CD4-positive, alpha-beta T cell treated with Interferon gamma for 1 hour (primary cell): ENCODE measurements at regions not wholly inside any gene's neighbourhood (a gene's known extent, or its start where the extent isn't known, plus 50 kb on each side); places are given as distances from the start of the nearest gene placed in this dataset.

ENCODE experiments used
- DNase-seq: peaks from one replicate; pipeline ENCODE4 v3.0.0-alpha.2; 2020

DNA sequence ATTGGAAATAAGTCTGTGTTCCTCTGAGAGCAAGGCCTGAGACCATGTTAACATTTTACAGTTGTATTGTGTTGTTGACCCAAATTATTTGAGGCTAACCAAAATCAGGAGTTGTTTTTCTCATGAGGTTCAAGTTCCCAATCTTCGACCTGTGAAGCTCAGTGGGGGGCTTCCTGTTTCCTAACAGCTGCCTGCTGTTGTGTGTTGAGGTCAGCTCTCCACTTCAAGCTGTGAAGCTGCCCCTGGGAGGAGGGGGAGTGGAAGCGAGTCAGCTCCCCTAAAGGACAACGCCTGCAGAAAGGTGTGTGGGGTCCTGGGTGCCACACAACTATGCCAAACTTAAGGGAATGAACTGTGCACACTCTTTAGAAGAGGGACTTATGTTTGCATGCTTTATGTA is 295.5 kb downstream of the IRX1 start:
- DNase-seq, result no peak

DNA sequence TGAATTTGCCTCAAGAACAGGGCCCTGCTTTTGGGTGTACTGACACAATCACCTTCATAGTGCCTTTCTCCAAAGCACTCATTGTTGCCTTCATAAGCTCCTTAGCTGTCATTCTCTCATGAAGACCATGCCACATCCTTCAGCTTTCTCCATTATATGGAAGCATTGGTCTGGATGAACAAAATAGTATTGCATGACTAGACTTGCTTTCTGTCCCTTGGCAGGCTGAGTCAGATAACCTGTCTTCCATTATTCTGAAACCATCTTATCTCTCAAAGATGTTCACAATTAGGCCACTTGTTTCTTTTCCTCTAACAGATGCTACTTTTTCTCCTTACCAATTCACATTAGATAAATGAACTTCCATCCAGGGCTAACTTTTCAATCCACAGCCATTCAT is 297.9 kb downstream of the IRX1 start:
- DNase-seq, result no peak

DNA sequence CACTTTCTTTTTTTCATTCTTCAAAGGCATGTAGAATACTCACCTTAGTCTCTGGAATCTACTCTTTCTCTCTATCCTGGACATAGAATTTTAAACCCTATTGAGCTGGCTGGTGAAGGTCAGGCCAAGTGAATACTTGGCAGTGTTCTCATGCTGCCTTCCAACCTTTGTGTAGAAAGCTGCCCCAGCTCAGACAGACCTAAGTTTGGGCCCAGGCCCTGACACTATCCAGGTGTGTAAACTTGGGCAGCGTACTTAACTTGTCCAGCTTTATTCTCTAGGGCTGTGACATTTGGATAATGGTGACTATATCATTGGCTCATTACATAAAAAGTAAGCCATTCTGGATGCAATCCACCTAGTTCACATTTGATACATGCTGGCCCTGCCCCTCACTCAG is 298.3 kb downstream of the IRX1 start:
- DNase-seq, result no peak

DNA sequence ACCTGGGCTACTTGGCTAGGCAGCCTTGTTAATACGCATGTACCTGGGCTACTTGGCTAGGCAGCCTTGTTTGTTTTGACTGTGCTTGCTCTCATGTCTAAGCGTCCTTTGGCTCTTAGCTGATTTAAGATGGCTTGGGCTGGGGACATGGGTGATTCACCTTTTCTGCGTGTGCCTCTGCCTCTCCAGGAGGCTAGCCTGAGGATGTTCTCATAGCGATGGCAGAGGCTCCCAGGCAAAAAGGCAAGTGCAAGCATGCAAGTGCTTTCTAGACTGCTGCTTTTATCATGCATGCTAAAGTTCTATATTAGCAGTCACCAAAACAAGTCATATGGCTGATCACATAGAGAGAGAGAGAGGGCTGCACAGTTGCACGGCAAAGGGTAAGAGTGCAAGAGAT is 300.5 kb downstream of the IRX1 start:
- DNase-seq, result no peak

GRCh38 chr5:3899093-3899492 is 303.5 kb downstream of the IRX1 start:
- DNase-seq, result no peak

GRCh38 chr5:3904584-3904983 is 309.0 kb downstream of the IRX1 start:
- no peak for DNase-seq

DNA sequence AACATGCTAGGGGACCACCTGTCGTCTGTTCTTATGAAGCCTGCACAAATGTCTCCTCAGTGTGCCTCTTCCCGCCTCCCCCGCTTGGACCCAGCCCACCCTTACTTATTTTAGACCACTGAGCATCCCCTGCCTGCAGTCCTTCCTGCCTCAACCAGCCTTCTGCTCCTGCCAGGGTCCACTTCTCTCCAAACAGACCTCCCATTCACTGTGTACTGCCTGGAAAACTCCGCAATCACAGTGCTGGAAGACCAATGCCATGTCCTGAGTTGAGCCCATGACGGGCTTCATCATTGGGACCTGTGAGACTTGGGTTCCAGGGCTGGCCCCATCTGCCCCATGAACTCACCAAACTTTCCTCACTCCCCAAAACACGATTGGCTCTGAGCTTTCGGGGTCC is 309.4 kb downstream of the IRX1 start:
- DNase-seq, result no peak

- DNase-seq, result no peak
Measured at GRCh38 chr5:3905521-3905920, 309.9 kb downstream of the IRX1 start.

GRCh38 chr5:3911111-3911510 is 315.5 kb downstream of the IRX1 start:
- DNase-seq, result no peak

DNA sequence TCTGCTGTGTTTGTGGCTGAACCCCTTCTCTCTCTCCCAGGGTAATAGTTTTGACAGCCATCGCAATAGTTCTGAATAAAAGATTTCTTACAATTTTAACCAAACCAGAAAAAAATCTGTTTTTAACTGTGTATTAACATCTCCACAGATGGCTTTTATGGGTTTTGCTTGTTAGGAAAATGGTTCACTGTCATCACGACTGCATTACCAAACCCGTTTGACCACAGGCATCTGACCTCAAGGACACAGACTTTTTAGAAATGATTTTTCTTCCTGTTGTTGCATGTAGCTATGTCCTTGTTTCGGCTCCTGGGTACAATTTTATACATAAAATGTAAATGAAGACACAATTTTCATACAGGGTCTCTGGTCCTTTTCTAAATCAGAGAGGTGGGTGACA is 316.1 kb downstream of the IRX1 start:
- no peak for DNase-seq

DNA sequence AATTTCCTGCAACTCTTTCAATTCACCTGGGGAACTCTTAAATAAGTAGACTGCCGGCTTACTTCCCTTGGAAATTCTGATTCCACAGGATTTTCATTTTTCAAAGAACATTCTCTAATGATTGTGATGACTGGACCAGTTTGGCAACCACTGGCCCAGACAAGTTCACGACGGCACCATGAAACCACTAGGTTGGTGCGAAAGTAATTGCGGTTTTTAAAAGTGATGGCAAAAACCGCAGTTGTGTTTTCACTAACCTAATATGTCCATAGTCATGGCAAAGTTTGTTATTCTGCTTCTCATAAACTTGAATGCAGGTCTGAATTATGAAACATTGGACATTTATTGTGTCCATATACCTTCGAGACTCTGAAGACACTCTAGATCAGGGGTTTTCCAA is 317.2 kb downstream of the IRX1 start:
- DNase-seq, result no peak

DNA sequence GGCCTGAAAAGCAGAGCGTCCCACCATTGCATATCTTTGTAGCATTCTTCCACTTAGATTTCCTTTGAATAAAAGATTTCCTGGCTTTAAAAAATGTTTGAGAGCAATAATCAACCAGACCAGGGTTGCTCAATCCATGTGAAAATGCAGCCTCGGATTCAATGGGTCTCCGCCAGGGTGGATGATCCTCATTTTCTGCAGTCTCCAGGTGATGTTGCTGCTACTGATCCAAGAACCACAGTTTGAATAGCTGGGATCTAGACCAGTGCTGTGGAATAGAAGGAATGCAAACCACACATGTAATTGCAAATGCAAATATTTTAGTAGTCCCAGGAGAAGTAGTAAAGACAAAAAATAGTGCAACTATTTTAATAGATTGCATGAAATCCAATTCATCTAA is 317.6 kb downstream of the IRX1 start:
- DNase-seq, result no peak

- no peak for DNase-seq
Measured at GRCh38 chr5:3925022-3925421, 329.4 kb downstream of the IRX1 start.

- DNase-seq, result no peak
Measured at GRCh38 chr5:3925935-3926334, 330.3 kb downstream of the IRX1 start.

DNA sequence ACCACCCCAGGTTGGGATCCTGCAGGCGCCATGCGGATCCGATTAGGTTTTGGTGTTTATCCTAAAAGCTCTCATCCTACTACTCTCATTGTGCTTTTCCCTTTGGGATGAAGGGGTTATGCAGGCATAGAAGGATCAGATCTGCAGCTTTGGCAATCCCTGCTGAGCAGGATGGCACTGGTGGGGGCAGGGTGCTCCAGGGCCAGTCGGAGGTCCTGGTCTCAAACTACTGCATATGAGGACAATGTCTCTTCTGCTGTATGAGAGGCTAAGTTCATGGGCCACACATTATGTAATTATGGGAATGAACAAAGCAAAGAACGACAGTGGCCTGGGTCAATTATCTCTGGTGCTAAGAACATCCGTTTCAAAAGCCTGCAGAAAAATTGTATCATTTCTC is 334.2 kb downstream of the IRX1 start:
- DNase-seq, result no peak

DNA sequence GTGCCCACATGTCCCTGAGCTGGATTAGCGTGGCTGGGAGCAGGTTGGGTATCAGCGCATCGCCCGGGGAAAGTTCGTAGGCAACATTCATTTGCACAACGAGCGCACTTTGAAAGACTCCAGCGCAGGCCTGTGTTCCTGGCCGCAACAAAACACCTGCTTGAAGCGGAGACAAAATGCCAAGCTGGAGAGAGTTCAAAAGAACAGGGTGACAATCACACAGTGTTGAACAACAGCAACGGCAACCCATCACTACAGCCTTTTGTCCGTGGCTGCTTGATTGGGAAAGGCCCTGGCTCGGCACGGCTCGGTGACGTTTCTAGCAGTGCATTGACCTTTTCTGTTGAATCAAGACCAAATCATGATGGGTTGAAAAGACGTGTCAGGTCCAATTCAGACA is 336.3 kb downstream of the IRX1 start:
- no peak for DNase-seq

GRCh38 chr5:3933536-3933935 is 337.9 kb downstream of the IRX1 start:
- DNase-seq, result no peak

- no peak for DNase-seq
Measured at GRCh38 chr5:3933966-3934365, 338.3 kb downstream of the IRX1 start.

DNA sequence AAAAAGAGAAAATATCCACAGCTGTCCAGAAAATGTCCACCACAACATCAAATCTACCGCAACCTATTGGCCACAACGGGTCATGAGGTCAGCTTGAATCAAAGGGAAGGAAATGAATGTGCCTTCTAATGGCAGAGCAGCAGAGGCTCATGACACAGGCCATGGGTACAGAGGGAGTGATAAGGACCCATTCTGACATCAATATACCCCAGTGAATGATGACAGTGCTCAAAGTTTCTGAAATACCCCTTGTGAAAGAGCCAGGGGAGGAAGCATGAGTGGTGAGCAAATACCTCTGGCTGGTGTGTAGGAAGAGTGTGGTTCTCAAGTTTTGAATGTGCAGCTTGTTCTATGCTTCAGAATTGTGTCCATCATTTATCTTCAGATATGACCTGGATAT is 348.2 kb downstream of the IRX1 start:
- DNase-seq, result no peak

DNA sequence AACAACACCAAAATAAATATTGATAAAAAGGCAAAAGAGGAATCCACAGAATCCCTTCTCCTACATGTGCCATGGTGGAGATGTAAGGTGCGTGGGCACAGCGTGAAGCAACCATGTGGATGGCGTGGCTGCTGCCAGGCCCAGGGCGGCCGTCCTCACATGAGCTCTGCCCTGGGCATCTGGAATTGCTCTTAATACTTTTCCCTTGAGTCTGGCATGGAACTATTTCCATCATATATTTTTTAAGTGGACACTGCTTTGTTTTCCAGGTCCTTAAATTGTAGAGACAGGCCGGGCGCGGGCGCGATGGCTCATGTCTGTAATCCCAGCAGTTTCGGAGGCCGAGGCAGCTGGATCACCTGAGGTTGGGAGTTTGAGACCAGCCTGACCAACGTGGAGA is 349.3 kb downstream of the IRX1 start:
- DNase-seq, result no peak

DNA sequence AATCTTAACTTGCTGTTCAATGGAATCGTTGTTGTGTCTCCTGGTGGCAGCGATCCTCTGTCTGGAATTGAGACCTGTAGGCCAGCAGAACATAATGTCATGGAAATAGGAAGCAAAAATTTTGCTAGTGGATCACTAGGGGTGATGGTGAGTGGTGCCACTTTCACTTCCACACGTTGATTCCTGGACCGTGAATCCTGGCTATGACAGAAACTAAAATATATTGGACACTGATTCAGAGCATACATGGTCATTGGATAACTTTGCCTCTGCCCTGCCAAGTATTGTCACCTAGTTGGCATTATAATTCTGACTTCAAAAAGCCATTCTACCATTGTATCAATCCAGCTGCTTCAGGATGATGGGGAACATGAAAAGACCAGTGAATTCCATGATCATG is 353.2 kb downstream of the IRX1 start:
- DNase-seq, result no peak

GRCh38 chr5:3954199-3954598 is 358.6 kb downstream of the IRX1 start:
- no peak for DNase-seq

GRCh38 chr5:3954633-3955032 is 359.0 kb downstream of the IRX1 start:
- no peak for DNase-seq

GRCh38 chr5:3957658-3958057 is 362.0 kb downstream of the IRX1 start:
- no peak for DNase-seq

GRCh38 chr5:3958389-3958788 is 362.8 kb downstream of the IRX1 start:
- no peak for DNase-seq

DNA sequence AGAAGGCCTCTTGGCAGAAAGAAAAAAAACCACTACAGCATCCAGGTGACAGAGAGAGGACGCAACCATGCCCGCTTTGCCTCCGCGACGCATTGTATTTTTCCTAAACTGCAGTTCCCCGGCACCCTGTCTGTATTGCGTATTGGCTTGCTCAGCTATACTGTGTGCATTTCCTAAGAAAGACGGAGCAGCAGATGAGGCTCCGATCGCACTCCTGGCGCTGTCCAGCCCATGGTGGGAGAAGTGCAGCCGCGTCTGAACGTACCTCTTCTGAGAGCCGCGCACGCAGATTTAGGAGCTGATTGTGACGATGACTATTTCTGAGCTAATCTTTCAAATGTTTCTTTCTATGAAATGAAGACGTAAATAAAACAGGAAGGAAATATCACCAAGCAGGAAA is 366.5 kb downstream of the IRX1 start:
- no peak for DNase-seq
